Endothelial cell of umbilical vein (primary cell): ENCODE measurements at regions not wholly inside any gene's neighbourhood (a gene's known extent, or its start where the extent isn't known, plus 50 kb on each side); places are given as distances from the start of the nearest gene placed in this dataset.

Experiments used
- BruUV-seq: library from RNA; stranded (reverse); fragments of 400-500 nt; replicated peaks from 2 replicates; lab custom pipeline; 2021; lab: Mats Ljungman, UMichigan
- CTCF ChIA-PET: fragments of 300-600, 350-600 bp; sonication (Branson Sonifier 250); formaldehyde crosslinking; loops from one replicate; lab custom pipeline; 2021; ENCODE audit warnings: antibody characterized with exemption, inconsistent platforms; lab: Charles Lee
- POLR2A ChIA-PET: fragments of 300-600, 350-600 bp; sonication (Branson Sonifier 250); formaldehyde crosslinking; loops from one replicate; lab custom pipeline; 2021; ENCODE audit warnings: antibody characterized with exemption, inconsistent platforms; lab: Charles Lee
- DNase-seq: peaks from one replicate; pipeline ENCODE4 v3.0.0-alpha.2; 2011; ENCODE audit warnings: low read depth, low spot score
- FAIRE-seq: peaks from 2 replicates; lab custom pipeline; 2011; peaks lifted over from hg19 to GRCh38; lab: Jason Lieb, UNC
- H2AFZ ChIP-seq: 2 replicates; pipeline ENCODE4 v1.6.0; 2012; ENCODE audit warnings: low read depth, low read length, control low read depth, inconsistent platforms
- H3K27ac ChIP-seq: 2 replicates; pipeline ENCODE4 v1.5.1; 2011; ENCODE audit warnings: low read depth, mild to moderate bottlenecking, control low read depth, low read length, moderate library complexity; ENCODE audit not compliant: insufficient read depth
- H3K27me3 ChIP-seq, 2 experiments: 2 replicates each; pipeline versions ENCODE4 v1.6.0 to v1.6.1; 2011; ENCODE audit warnings: low read length in 2 of 2, mixed read lengths in 1 of 2; ENCODE audit not compliant: control insufficient read depth in 2 of 2, insufficient read depth in 2 of 2
- H3K36me3 ChIP-seq, 2 experiments: 2 replicates in 1 of 2; 3 replicates in 1 of 2; pipeline ENCODE4 v1.5.1; 2011; ENCODE audit warnings: low read length in 2 of 2, mild to moderate bottlenecking in 1 of 2, moderate library complexity in 1 of 2; ENCODE audit not compliant: control insufficient read depth in 2 of 2, insufficient read depth in 2 of 2; ENCODE audit errors: extremely low read depth in 1 of 2
- H3K4me1 ChIP-seq: 3 replicates; pipeline ENCODE4 v1.5.1; 2011; ENCODE audit warnings: mild to moderate bottlenecking, low read length; ENCODE audit not compliant: control insufficient read depth, insufficient read depth; ENCODE audit errors: extremely low read depth
- H3K4me2 ChIP-seq: 2 replicates; pipeline ENCODE4 v1.6.1; 2011; ENCODE audit warnings: low read length, control low read depth, mixed read lengths; ENCODE audit not compliant: insufficient read depth
- H3K4me3 ChIP-seq, 3 experiments: fragments of 200-600 bp in 1 of 3; sonication (generic), shearing (Covaris generic) in 1 of 3; replicated peaks in 1 of 3; 2 replicates each; pipeline ENCODE4 v1.5.1; 2011 to 2016; ENCODE audit warnings: control low read depth in 3 of 3, low read length in 3 of 3, mild to moderate bottlenecking in 2 of 3, inconsistent platforms in 1 of 3, low read depth in 1 of 3, moderate library complexity in 1 of 3; ENCODE audit not compliant: insufficient read depth in 1 of 3
- H3K79me2 ChIP-seq: 2 replicates; pipeline ENCODE4 v1.6.0; 2012; ENCODE audit warnings: low read length, inconsistent platforms; ENCODE audit not compliant: control insufficient read depth, insufficient read depth
- H3K9ac ChIP-seq: replicated peaks from 2 replicates; pipeline ENCODE3; 2011; ENCODE audit warnings: low read length, control low read depth; ENCODE audit not compliant: insufficient read depth; ENCODE audit errors: extremely low read depth
- H3K9me1 ChIP-seq: replicated peaks from 3 replicates; pipeline ENCODE4 v1.6.0; 2011; ENCODE audit warnings: mild to moderate bottlenecking, low read length; ENCODE audit not compliant: control insufficient read depth, insufficient read depth; ENCODE audit errors: extremely low read depth
- H3K9me3 ChIP-seq: replicated peaks from 2 replicates; pipeline ENCODE4 v1.5.1; 2012; ENCODE audit warnings: low read length, inconsistent platforms; ENCODE audit not compliant: control insufficient read depth, insufficient read depth
- H4K20me1 ChIP-seq: replicated peaks from 2 replicates; pipeline ENCODE3; 2011; ENCODE audit warnings: mild to moderate bottlenecking, low read length; ENCODE audit not compliant: control insufficient read depth, insufficient read depth; ENCODE audit errors: extremely low read depth
- EZH2 ChIP-seq: IDR thresholded peaks from 2 replicates; pipeline ENCODE4 v1.6.1; 2012; ENCODE audit warnings: borderline replicate concordance, low read depth, mild to moderate bottlenecking, moderate library complexity, low read length, inconsistent platforms; ENCODE audit not compliant: severe bottlenecking
- GATA2 ChIP-seq: IDR thresholded peaks from 2 replicates; pipeline ENCODE4 v1.7.0; 2011; ENCODE audit warnings: low read depth, mild to moderate bottlenecking, moderate library complexity, mixed read lengths, low read length; ENCODE audit not compliant: insufficient read length, insufficient read depth
- JUN ChIP-seq: IDR thresholded peaks from 2 replicates; pipeline ENCODE4 v1.6.1; 2011; ENCODE audit warnings: borderline replicate concordance, low read depth; ENCODE audit not compliant: insufficient read length, insufficient read depth
- MYC ChIP-seq: IDR thresholded peaks from one replicate; pipeline ENCODE4 v1.6.1; 2011; ENCODE audit warnings: mild to moderate bottlenecking, low read depth, low read length
- POLR2A ChIP-seq: IDR thresholded peaks from 2 replicates; pipeline ENCODE4 v1.6.1; 2012; ENCODE audit warnings: low read depth, mild to moderate bottlenecking, control low read depth, low read length
- POLR2AphosphoS5 ChIP-seq: IDR thresholded peaks from 2 replicates; pipeline ENCODE4 v1.6.1; 2012; ENCODE audit warnings: low read depth, mild to moderate bottlenecking, control low read depth, low read length, moderate library complexity; ENCODE audit not compliant: insufficient read depth
- dilution Hi-C: fragments of 300-500 bp; cut with MboI; formaldehyde crosslinking; loops from one replicate; pipeline ENCODE4 v1.15.0; 2019; ENCODE audit warnings: low sequenced_read_pairs; ENCODE audit not compliant: extremely low pct_ligation_motif_present
- intact Hi-C: fragments of 100-400 bp; cut with micrococcal nuclease; formaldehyde crosslinking; loops from one replicate; pipeline ENCODE4 v1.10.0; 2022
- TF ChIP-seq, protein P1 (sequence below), 2 donors: IDR thresholded peaks; 1 replicate in 1 of 2; 2 replicates in 1 of 2; pipeline ENCODE4 v1.5.1; 2011; ENCODE audit warnings: low read length in 2 of 2, mild to moderate bottlenecking in 2 of 2, moderate library complexity in 2 of 2, control low read depth in 1 of 2, inconsistent platforms in 1 of 2, low read depth in 1 of 2; ENCODE audit not compliant: insufficient read depth in 1 of 2; ENCODE audit errors: extremely low read depth in 1 of 2

DNA sequence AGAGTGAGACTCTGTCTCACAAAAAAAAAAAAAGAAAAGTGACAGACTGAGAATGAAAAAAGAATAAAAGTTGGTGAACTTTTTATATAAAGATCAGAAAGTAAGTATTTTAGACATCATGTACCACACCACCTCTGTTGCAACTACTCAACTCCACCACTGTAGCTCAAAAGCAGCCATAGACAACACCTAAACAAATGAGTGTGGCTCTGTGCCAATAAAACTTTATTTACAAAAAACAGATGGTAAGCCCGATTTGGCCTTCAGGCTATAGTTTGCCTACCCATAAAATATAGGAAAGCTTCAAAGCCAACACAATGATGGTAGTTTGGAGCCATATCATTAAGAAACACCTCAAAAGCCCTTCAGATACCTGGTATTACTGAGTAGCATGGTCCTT is 154.5 kb upstream of the FOXN3 start:
- CTCF ChIA-PET: no interaction called here
- Histone ChIP-seq H4K20me1 (no peaks in the 10 kb centered on the region), H2AFZ (no peak overlapping the region), H3K4me3 (no peak overlapping the region), H3K27me3 (no peaks in the 10 kb centered on the region), H3K27ac (no peak overlapping the region), H3K79me2 (no peaks in the 10 kb centered on the region), H3K4me2 (no peak overlapping the region), H3K36me3 (no peaks in the 10 kb centered on the region), H3K9me3 (no peaks in the 10 kb centered on the region), H3K9ac (no peak overlapping the region), H3K9me1 (no peaks in the 10 kb centered on the region), H3K4me1 (no peaks in the 10 kb centered on the region)
- TF ChIP-seq POLR2AphosphoS5 (no peak), GATA2 (no peak), MYC (no peak), EZH2 (no peak), JUN (no peak), POLR2A (no peak)
- TF ChIP-seq, protein P1, sequence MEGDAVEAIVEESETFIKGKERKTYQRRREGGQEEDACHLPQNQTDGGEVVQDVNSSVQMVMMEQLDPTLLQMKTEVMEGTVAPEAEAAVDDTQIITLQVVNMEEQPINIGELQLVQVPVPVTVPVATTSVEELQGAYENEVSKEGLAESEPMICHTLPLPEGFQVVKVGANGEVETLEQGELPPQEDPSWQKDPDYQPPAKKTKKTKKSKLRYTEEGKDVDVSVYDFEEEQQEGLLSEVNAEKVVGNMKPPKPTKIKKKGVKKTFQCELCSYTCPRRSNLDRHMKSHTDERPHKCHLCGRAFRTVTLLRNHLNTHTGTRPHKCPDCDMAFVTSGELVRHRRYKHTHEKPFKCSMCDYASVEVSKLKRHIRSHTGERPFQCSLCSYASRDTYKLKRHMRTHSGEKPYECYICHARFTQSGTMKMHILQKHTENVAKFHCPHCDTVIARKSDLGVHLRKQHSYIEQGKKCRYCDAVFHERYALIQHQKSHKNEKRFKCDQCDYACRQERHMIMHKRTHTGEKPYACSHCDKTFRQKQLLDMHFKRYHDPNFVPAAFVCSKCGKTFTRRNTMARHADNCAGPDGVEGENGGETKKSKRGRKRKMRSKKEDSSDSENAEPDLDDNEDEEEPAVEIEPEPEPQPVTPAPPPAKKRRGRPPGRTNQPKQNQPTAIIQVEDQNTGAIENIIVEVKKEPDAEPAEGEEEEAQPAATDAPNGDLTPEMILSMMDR (IDR thresholded peaks at IDR 0.05; ENCODE audit: extremely low read depth in 1 of 2, insufficient read depth in 1 of 2, low read depth in 1 of 2, low read length in 2 of 2): no peak
- POLR2A ChIA-PET: no interaction called here
- intact Hi-C loops (no loop called here), dilution Hi-C loops (no loop called here)
- no peak for DNase-seq
- BruUV-seq: no TSS peak
- no peak for FAIRE-seq
